GM21423 (cell line): ENCODE measurements at regions not wholly inside any gene's neighbourhood (a gene's known extent, or its start where the extent isn't known, plus 50 kb on each side); places are given as distances from the start of the nearest gene placed in this dataset.

Experiments used
- ATAC-seq: cut with Tn5 transposase; IDR thresholded peaks from one replicate; pipeline ENCODE4 v1.9.1; 2021; ENCODE audit warnings: mild to moderate bottlenecking, moderate library complexity; ENCODE audit not compliant: unreplicated experiment

DNA sequence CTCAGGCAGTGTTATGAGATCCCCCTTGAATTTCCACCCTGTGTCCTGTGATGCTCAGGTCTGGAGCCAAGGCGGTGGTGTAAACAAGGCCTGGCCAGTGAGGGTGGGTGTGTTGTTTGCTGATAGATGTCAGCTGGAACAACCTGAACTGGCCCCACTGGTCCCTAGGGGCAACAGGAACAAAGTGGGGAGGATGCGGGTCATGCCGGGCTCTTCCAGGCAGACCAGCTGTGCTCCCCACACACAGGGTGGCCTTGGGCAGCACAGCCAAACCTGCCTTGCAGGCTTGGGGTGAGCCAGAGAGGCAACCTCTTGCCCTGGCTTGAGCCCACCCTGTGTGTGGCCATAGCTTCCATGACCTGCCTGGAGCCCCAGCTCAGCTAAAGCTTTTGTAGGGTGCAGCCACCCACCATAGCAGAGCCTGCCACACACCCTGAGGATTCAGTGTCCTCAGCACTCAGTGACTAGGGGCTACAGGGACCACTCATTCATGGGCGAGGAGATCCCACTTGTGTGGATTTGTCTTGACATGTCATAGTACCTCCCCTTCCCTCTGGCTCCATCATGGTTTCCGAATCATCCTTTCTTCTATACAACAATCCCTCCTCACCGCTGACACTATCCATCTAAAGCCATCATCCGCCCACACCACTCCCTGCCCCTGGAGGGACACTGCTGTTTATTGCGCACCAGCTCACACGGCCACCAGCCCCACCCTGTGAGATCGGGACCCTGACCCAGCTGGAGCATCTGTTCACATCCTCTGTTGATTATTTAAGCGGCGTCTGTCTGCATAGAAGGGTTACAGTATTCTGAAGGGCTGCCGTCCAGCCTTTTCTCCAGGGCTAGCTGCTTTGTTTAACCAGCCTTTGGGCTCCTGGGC is 268.8 kb downstream of the CYP26B1 start:
- ATAC-seq, result no peak

DNA sequence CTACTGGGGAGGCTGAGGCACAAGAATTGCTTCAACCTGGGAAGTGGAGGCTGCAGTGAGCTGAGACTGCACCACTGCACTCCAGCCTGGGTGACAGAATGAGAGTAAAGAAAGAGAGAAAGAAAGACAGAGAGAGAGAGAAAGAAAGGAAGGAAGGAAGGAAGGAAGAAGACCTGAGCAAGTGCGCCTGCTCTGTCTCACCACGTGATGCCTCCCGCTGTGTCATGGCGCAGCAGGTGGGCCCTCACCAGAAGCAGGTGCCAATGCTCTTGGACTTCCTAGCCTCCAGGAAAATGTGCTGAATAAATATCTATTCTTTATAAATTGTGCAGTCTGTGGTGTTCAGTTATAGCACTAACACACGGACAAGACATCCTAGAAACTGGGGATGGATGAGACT is 270.0 kb downstream of the CYP26B1 start:
- no peak for ATAC-seq

DNA sequence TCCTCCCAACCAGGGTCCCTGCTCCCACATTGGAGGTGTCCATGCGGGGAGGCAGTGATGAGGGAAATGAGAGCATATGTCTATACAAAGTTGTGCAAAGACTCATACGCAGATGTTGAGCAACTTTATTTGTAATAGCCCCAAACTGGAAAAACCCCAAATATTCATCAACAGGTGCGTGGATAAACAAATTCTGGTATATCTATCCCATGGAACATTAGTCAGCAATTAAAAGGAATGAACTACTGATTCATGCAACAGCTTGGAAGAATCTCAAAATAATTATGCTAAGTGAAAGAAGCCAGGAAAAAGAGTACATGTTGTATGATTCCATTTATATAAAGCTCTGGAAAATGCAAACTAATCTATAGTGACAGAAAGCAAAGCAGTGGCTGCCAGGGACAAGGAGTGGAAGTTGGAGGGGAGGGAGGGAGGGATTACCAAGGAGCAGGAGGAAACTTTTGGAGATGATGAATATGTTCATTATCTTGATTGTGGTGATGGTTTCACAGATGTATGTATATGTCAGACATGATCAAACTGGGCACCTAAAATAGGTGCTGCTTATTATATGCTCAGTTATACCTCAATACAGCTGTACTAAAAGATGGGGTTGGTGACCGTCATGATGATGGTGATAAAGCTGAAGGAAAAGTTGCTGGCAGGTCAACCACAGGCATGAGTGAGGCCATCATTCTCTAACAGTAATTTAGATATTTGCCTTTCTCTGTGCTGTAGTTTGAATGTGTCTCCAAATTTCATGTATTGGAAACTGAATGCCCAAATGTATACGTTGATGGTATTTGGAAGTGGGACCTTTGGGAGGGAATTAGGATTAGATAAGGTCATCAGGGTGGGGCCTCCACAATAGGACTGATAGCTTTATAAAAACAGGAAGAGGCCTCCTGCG is 270.9 kb downstream of the CYP26B1 start:
- ATAC-seq, result no peak

DNA sequence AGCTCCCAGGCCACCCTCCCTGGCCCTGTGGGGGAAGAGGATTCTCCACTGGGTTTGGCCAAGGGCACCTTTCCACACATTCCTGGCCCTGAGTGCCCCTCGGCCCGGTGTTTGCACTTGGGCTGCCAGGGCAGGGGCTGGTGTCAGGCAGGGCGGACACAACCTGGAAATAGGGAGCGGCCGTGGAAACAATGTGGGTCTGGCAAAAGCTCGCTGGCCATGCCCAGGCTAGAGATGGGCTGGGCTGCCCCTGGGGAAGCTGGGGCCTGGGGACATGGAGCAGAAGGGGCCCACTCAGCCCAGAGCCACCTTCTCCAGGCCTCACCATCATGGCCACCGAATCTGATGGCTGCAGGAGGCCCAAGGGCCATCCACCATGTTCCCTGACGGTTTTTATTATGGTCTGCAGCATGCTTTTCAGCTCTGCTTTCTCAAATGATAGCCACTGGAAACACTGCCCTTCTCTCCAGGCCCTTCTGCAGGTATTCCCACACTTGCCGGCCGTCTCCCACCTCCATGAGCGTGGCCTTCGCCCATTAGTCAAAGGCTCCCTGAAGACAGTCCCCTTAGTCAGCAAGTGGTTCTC is 275.1 kb downstream of the CYP26B1 start:
- ATAC-seq, result no peak

DNA sequence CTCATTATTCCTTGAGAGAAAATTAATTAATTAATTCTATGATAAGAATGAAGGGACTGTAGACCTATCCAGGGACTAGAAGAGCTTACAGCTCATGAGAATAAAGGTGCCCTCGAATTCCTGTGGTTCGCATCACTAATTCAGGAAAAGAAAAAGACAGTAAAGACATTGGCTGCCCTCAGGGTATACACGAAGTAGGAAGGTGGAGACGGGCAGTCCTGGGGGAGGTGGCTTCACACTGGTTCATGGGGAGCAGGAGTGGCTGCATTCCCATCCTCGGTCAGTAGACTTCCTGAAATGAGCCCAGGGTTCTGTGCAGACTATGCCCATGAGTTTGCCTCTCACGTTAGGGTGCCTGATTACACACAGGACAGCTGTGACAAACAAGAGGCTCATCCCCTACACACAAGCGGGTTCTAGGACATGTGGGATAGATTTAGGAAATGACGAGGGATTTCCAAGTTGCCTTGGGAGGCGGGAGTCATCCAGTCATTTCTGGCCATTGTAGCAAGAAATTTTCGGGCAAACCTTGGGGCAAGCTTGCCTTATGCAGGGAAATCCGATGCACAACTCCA is 282.2 kb downstream of the CYP26B1 start:
- ATAC-seq, result no peak

DNA sequence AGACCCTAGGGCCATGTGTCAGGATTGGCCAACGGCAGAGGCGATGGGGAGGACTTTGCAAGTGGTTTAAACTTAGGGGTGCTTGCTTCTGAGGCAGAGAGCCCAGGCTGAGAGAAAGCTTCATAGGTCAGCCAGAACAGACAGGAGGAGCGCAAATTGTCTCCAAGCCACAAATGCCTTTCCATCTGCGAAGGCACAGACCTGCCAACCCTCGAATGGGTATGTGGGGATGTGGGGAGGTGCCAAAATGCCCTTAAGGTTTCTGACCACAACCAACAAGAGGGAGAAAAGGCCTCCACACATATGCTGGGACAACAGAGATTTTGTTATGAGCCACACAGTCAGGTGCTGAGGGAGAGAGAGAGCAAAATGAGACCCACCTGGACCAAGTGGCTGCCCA is 283.6 kb downstream of the CYP26B1 start:
- no peak for ATAC-seq

DNA sequence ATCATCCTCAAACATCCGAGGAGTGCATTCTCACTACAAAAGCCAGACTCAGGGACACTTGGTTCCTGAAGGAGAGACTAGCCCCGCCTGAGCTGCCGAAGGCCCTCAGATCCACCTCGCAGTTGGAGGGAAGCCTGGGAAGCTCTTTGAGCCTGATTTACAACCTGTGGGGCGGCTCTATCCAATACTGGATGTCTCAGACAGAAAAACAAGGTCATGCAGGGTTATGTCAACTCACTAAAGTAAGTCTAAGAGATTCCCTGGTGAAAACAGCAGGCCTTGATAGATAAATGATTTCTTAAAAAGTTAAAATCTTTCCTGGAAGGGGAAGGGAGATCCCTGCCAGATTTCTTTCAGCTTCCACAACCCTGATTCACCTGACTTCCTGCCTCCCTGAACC is 284.3 kb downstream of the CYP26B1 start:
- no peak for ATAC-seq

DNA sequence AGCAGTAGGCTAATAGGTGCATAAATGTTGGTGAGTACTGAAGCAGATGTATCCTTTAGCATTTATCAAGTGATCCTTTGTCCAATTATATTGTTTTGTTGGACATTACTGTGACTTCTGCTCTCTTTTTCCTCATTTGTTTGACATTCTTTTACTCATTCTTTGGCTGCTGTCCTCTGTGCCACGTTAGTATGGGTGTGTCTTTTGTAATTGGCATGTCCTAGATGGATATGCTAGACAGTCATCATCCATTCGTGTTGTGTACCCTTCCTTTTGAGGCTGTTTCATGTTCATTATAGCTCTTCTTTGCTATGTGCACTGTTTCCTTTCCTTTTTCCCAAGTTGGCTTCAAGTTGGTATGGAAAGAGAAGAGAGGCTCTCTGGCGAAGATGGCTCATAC is 284.7 kb downstream of the CYP26B1 start:
- ATAC-seq, result no peak

DNA sequence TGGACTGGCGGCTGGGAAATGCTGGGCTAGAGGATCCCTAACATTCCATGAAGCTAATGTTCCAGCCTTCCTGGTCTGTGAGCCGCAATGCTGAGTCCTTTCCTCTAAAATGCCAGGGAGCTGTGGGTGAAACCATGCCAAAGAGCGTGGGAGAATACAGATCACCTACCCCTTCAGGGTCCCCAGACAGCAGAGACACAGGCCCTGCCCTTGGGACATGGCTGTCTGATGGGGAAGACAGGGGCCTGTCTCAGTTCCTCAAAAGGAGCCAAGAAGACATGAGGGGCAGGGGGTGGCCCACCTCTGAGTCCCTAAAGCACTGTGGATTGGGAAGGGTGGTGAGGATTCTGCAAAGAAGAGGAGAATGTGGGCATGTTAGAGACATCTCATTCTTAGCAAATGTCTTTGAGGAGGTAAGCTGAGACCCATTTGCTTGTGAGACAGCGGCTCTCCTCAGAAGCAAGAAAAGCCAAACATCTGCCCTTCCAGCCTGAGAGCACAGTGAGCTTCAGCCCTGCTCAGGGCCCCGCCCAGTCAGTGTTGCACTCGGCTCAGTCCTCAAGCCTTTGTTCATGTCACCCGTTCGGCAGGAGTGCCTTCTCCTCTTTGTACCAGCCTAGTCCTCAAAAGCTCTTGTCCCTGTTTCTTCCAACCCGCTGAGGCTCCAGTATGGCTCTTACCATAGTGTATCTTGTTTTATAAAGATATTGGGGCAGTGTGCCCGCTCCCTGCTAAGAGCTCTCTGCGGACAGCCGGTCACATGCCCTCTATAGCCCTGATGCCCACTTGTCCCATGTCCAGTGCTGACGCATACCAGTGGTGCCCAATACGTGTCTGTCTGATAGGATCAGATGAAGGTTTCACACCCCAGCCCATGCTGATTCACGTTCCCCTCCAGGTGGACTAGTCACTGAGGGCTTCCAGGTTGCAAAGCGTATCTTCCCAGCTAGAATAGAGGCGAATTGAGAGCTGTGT is 286.2 kb downstream of the CYP26B1 start:
- ATAC-seq, result no peak

DNA sequence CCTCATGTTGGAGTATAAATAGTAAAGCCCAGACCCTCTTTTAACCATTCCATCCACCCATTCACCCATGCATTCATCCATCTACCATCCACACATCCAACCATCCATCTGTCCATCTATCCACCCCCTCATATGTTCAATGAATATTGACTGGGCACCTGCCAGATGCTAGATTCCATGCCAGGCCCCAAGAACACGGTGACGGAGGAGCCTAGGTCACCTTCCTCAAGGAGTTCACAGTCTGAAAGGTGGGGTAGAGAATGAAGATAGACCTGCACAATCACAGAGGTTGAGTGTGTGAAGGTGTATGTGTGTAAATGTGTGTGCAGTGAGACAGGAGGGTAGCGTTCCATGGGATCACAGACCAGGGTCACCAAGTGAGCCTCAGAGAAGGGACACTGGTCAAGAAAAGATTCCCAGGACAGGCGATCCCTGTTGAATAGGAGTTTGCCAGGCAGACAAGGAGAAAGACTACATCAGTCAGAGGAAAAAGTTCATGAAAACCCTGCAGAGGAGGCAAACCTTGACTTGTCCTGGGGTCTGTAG is 287.2 kb downstream of the CYP26B1 start:
- no peak for ATAC-seq

DNA sequence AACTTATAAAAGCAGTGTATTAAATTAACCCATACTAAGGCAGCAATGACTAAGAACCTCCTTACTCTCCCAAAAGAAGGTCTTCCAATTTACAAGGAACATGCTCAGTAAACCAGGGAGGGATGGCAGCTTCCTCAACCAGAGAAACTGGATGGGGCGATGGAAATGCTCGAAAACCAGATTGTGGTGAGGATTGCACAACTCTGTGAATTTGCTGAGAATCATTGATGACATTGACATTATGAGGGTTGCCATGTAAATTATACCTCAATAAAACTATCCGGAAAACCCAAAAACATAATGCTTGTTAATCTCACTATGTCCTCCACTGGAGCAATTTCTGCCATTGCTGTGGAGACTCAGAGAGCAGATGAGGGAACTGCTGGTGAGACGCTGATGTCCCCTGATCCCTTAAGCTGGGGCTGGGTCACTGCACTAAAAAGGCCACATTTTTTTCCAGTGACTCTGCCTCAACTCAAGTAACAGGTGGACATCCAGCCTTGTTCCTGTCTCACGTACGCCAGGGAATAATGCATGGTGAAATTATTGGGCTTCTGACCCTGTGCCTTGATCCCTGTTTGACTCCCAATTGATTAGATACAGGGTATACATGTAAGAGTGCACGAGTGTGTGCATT is 288.3 kb downstream of the CYP26B1 start:
- no peak for ATAC-seq

DNA sequence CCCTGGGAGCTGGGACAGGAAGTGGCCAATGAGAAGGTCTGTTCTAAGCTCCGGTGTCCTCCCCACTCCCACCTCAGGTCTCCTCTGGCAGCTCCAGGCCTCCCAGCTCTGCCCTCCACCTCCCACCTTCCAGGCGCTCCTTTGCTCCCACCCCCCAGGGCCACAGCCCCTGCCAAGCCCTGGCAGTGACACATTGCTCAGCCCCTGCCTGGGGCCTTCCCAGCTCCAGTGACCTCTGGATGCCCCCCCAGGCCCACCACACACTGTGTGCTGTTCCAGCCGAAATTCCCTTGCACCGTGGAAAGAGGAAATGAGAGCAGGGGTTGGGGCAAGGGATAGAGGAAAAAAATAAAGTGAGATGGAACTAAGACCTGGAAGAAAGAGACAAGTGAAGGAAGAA is 289.6 kb downstream of the CYP26B1 start:
- no peak for ATAC-seq

DNA sequence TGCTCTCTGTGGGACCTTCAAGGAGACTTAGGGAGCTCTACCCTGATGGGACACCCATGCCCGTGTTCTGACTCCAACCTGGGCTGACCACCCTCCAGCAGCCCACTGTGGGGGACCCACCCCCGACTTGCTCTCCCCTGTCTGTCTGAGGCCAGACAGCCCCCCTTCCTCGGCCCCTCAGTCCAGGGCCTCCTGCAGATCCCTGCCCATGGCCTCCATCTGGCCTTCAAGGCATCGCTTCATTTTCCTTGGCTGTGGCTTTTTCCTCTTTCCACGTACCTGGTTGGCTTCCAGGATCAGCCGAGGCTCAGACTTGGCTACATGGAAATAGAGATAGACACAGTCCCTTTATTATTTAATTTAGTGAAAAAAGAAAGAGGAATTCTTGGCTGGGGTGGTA is 290.0 kb downstream of the CYP26B1 start:
- no peak for ATAC-seq

DNA sequence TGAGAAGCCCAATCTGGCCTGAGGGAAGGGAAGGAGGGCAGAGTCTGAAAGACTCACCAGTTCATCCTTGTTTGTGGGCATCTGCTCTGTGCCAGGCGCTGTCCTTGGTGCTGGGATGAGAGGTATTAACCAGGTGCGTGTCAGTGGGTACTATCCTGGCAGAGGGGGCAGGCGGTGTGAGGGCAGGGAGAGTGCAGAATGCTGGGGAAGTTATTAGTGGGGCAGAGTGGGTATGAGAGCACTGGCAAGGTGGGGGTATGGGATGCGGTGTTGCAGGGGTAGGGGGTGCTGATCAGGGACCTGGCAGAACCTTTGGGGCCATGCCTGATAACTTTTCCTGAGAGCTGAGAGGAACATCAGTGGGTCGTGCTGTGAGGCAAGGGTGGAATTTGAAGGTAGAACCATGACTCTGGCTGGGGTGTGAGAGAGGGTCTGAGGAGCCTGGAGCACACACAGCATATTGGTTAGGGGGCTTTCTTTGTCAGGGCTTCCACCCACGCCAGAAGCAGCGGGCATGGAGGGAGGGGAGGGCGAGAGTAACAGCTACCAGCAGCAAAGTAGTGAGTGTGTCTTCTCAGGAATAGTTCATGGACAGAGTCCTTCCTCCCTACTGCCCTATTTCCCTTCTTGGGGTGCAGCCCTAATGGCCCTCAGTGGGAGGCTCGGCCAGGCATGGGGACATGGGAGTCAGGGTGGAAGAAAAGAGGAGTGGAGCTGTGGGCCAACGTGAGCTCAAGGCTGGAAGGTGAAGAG is 290.7 kb downstream of the CYP26B1 start:
- ATAC-seq, result no peak

DNA sequence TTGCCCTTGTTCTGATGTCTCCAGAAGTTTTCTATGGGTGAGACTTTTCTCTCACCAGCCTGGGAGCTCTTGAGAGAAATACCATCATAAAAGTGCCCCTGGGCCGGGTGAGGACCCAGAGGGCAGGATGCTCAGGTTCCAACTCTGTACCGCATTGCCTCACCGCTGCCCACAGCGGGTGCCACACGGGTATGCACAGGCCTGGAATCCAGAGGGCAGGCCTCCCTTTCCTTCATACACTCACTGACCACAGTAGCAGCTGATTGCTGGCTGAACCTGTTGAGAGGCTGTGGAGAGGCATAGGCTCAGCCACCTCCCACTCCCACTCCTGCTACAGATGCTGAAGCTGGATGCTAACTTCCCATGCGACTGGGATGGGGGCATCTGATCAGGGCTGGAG is 293.8 kb downstream of the CYP26B1 start:
- no peak for ATAC-seq

DNA sequence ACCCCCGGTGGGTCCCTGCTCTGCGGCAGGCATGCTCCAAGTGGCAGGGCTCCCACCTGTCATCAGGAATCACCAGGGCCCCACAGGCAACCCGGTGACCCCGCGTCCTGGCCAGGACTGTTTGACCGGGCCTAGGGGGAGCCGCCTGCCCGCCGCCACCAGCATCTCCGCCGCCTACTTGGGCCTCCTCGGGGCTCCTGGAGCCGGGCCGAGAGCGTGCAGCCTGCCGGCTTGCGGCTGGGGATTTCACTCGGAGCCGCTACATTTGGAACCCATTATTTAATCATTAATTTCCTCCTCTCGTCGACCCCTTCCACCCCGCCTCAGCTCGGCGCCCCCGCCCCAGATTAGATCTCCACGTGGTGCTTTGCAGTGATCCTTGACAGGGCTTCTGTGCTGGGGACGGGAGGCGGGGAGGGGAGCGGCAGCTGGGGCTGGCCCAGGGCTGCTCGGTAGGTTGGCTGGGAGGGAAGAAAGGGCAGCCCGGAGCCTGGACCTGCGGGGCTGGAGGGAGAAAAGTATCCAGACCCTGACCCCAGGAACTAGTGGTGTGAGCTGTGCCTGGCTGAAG is 295.4 kb downstream of the CYP26B1 start:
- no peak for ATAC-seq

DNA sequence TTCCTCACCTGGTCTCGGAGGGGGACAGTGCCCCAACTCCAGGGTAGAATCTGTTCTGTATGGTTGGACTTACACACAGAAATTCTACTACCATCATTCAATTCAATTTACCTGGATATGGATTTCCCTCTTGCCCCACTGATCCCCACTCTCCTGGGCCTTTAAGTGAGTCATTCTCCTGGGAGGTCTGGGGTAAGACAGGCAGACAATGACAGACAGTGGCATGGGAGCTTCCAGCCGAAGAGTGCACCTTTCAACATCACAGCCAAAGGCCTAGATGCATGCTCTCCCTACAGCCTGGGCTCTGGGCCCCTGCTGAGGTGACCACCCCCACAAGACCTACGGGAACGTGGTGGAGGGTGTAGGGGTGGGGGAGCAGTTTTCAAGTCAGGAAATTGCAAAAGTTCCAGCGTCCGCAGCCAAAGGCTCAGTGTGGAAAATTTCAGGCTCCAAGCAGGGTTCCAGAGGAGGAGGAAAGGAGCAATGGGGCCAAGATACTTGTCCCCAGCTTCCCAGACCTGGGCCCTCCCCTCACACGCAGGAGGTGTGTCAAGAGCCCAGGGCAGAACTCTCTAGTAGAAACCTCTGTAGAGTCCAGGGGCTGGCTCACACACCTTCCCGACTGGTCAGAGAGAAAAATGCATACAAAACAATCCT is 296.4 kb downstream of the CYP26B1 start:
- ATAC-seq, result no peak

DNA sequence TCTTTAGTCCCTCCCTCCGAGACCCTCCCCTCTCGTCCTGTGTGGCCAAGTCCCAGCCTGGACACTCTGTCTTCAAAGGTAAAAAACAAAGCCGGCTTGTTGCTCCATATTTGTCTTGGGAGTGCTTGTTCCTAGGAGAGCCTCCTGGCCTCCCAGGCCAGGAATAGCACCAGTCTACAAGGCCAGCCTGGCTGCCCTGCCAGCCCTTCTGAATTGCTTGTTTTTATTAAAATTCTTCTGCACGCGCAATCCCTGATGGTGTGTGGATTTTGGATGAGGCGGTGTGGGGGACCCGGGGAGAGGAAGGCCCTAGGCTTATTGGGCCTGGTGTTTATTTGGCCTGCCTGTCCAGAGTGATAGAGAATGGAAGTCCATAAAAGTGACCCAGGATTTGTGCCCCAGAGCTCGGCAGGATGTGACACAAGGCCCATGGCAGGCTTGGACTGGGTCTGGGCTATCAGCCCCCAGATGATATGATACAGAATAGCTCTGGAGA is 297.3 kb downstream of the CYP26B1 start:
- ATAC-seq, result no peak
